HG03565 (cell line): ENCODE measurements at regions not wholly inside any gene's neighbourhood (a gene's known extent, or its start where the extent isn't known, plus 50 kb on each side); places are given as distances from the start of the nearest gene placed in this dataset.
"Not testable (repeated sequence)": the region's sequence is repeated elsewhere in the genome, so short reads cannot be mapped to it uniquely, and the experiment has no call there.

Source experiments
- ATAC-seq: cut with Tn5 transposase; IDR thresholded peaks from one replicate; pipeline ENCODE4 v1.9.1; 2021; ENCODE audit warnings: mild to moderate bottlenecking, moderate library complexity; ENCODE audit not compliant: unreplicated experiment

DNA sequence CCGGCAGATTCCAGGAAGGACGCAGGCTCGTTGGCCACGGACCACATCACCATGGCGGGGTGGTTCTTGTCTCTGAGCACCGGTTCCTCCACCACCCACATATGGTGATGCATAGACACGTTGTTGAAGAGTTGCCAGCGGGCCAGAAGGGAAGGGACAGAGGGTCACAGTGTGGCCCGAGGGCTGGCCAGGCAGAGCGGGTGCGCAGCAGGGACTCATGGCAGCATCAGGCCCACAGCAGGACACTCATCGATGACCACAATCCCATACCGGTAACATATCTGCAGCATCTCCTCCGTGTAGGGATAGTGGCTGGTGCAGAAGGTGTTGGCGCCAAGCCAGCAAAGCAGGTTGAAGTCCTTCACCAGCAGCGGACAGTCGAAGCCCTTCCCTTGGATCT, 469.2 kb upstream of the FAM174A start:
- ATAC-seq: not testable (repeated sequence)

GRCh38 chr5:100043475-100043874, 491.7 kb upstream of the FAM174A start:
- ATAC-seq: peak; percentile 35

GRCh38 chr5:100026606-100027005, 508.6 kb upstream of the FAM174A start:
- no peak for ATAC-seq

- no peak for ATAC-seq
Measured at GRCh38 chr5:100023536-100023935, 511.6 kb upstream of the FAM174A start.

DNA sequence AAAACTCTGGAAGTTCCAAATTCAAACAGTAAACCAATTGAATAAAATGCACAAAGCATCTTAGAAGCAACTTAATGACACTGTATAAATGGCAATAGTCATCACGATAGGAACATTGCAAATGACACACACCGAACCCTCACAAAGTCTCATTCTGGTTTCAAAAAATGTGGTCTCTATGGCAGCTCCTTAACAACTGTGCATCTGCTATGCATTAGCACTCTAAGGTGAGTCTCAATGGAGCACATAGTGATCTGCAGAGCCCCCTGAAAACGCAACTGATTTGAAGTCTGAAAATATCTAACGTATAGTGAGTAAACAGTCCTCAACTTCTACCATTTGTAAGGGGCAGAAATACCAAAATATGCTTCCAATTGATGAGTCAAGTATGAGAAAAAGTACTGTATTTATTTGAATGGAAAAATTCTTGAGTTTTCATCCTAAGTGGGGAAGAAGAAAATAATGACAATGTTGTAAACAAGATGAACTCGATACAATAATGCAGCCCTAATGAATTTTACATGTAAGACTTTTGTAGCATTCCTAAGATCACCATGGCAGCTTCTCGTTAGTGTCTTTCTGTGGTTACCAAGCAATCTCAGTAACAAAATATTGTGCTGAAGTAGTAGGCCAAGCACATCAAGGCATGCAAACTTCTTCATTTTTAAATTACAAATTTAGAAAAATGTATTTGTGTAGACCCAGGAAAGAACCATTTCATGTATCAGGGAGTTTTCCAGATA, 517.5 kb upstream of the FAM174A start:
- ATAC-seq: no peak

GRCh38 chr5:100013305-100013704, 521.9 kb upstream of the FAM174A start:
- ATAC-seq: not testable (repeated sequence)

- ATAC-seq: not testable (repeated sequence)
Measured at GRCh38 chr5:100011160-100011559, 524.0 kb upstream of the FAM174A start.

DNA sequence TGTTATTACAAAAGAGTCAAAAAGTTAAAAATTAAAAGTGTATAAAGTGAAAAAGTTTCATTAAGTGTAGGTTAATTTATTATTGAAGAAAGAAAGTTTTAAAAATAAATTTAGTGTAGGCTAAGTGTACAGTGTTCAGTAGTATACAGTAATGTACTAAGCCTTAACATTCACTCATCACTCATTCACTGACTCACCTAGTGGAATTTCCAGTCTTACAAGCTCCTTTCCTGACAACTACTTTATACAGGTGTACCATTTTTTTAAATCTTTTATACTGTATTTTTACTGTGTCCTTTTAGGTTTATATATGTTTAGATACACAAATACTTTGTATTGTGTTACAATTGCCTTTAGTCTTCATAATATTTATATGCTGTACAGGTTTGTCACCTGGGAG, 530.2 kb upstream of the FAM174A start:
- ATAC-seq: no peak

- no peak for ATAC-seq
Measured at GRCh38 chr5:99998319-99998718, 536.9 kb upstream of the FAM174A start.

GRCh38 chr5:99995407-99995806, 539.8 kb upstream of the FAM174A start:
- no peak for ATAC-seq

DNA sequence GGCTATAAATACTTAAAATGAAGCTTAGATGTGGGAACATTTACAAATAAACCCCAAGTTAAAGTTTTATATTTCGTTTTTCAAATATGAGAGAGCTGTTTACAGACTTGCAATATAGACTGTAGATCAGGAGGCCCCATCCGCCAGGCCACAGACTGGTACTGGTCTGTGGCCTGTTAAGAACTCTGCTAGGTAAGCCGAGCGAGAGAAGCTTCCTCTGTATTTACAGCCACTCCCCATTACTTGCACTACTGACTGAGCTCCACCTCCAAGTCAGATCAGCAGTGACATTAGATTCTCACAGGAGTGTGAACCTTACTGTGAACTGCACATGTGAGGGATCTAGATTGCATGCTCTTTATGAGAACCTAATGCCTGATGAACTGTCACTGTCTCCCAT, 561.4 kb upstream of the FAM174A start:
- ATAC-seq: no peak

GRCh38 chr5:99955962-99956361, 579.2 kb upstream of the FAM174A start:
- no peak for ATAC-seq

- ATAC-seq: no peak
Measured at GRCh38 chr5:99955006-99955405, 580.2 kb upstream of the FAM174A start.

GRCh38 chr5:99949969-99950524, 585.1 kb upstream of the FAM174A start:
- ATAC-seq: no peak

DNA sequence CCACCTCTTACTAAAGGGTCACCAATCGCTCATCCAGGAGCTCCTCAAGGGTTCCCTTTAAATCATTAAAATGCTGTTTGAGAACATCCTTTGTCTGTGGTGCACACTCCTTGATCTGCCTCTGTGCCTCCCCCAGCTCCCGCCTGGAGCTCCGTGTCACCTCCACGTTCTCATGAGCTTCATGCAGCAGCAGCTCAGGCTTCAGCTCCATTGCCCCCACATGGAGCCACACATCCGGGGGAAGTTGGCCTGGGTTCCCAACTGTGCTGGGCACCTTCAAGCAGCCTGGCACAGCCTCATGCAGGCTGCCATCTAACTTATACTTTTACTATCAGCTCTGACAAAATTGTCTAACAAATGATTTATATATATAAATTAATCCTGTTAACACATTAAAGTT, 585.8 kb upstream of the FAM174A start:
- ATAC-seq: no peak

DNA sequence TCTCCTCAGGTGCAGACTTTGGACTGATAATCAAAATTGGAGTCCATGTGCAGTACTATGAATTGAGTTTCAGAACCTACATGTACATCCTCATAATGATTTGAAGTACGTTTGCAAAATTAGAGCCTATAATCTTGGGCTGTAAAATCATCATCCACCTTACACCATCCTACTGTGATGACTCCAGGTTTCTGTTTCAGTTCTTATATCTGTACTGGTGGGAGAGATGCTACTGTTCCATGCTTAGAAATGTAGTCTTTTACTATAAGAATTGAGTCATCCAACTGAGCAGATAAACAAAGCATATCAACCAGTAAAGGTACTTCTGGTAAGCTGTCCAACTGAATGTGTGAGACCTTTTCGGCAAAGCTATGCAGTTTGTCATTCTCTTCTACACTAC, 586.3 kb upstream of the FAM174A start:
- no peak for ATAC-seq

GRCh38 chr5:99945478-99946442, 589.4 kb upstream of the FAM174A start:
- no peak for ATAC-seq

GRCh38 chr5:99940540-99940939, 594.6 kb upstream of the FAM174A start:
- ATAC-seq: no peak

DNA sequence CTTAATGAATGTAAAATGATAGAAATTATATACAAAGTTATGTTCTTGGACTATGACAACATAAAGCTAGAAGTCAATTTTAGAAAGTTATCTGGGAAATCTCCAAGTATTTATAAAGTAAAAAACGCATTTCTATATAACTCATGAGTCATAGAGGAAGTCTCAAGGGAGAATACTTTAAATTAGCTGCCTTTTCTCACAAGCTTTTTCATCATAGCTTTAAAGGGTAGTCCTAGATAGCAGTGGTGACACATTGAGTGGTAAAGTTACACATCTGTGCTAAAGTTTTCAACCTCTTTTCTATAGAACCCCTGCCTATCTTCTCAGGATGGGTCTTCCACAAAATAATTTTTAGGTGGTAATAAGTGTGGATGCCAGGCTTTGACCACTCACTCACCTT, 598.3 kb upstream of the FAM174A start:
- ATAC-seq: no peak

DNA sequence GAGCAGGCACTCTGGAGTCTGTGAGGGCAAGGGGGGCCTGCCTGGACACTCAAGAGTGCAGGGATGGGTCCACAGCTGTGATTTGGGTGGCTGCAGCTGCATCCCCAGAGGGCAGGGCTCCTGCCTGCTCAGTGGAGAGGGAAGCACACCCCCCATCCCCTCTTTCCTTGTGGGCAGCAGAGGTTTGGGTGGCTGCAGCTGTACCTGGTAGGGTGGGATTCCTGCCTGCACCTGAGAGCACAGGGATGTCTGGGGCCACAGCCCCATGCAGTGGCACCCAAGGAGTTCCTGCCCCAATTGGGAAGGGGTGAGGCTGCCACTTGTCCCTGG, 605.4 kb upstream of the FAM174A start:
- ATAC-seq: no peak

GRCh38 chr5:99929067-99929805, 605.9 kb upstream of the FAM174A start:
- no peak for ATAC-seq
